SHP77 (cell line): ENCODE measurements at regions not wholly inside any gene's neighbourhood (a gene's known extent, or its start where the extent isn't known, plus 50 kb on each side); places are given as distances from the start of the nearest gene placed in this dataset.
"Not testable (repeated sequence)": the region's sequence is repeated elsewhere in the genome, so short reads cannot be mapped to it uniquely, and the experiment has no call there.

Experiments used
- DNase-seq, 2 experiments: peaks; one replicate each; lab custom pipeline; 2025; lab: John Stamatoyannopoulos, UW

- no peak for DNase-seq
Observed at GRCh38 chr4:151519728-151520415, 110.9 kb downstream of the FHIP1A start.

- no peak for DNase-seq
Observed at GRCh38 chr4:151522866-151523519, 114.0 kb downstream of the FHIP1A start.

- DNase-seq = no peak
Observed at GRCh38 chr4:151524610-151525009, 115.6 kb downstream of the FHIP1A start.

- not testable (repeated sequence) for DNase-seq
Observed at GRCh38 chr4:151526489-151526888, 117.5 kb downstream of the FHIP1A start.

- no peak for DNase-seq
Observed at GRCh38 chr4:151527699-151528098, 118.7 kb downstream of the FHIP1A start.

- no peak for DNase-seq
Observed at GRCh38 chr4:151529187-151529586, 120.2 kb downstream of the FHIP1A start.

- DNase-seq = no peak
Observed at GRCh38 chr4:151530230-151530629, 121.3 kb downstream of the FHIP1A start.

GRCh38 chr4:151530783-151531182 lies 121.8 kb downstream of the FHIP1A start:
- DNase-seq = no peak

- no peak for DNase-seq
Observed at GRCh38 chr4:151532001-151532708, 123.2 kb downstream of the FHIP1A start.

GRCh38 chr4:151534195-151534594 lies 125.2 kb downstream of the FHIP1A start:
- DNase-seq = no peak

- DNase-seq = no peak
Observed at GRCh38 chr4:151535366-151535765, 126.4 kb downstream of the FHIP1A start.

- no peak for DNase-seq
Observed at GRCh38 chr4:151537687-151538086, 128.7 kb downstream of the FHIP1A start.

GRCh38 chr4:151538963-151539362 lies 130.0 kb downstream of the FHIP1A start:
- no peak for DNase-seq

- DNase-seq = no peak
Observed at GRCh38 chr4:151540728-151541388, 131.9 kb downstream of the FHIP1A start.

- DNase-seq = no peak
Observed at GRCh38 chr4:151541389-151542071, 132.6 kb downstream of the FHIP1A start.

- no peak for DNase-seq
Observed at GRCh38 chr4:151548708-151549107, 139.7 kb downstream of the FHIP1A start.

- DNase-seq = not testable (repeated sequence)
Observed at GRCh38 chr4:151549378-151549777, 140.4 kb downstream of the FHIP1A start.

GRCh38 chr4:151553874-151554273 lies 144.9 kb downstream of the FHIP1A start:
- peak in 1 of 2 experiments; percentile 29 for DNase-seq

GRCh38 chr4:151555151-151555945 lies 146.4 kb downstream of the FHIP1A start:
- DNase-seq = no peak

GRCh38 chr4:151558496-151559113 lies 149.6 kb downstream of the FHIP1A start:
- DNase-seq = no peak

GRCh38 chr4:151559595-151559994 lies 150.6 kb downstream of the FHIP1A start:
- no peak for DNase-seq
